ENCODE measurements at regions not wholly inside any gene's neighbourhood (a gene's known extent, or its start where the extent isn't known, plus 50 kb on each side); places are given as distances from the start of the nearest gene placed in this dataset.

DNA sequence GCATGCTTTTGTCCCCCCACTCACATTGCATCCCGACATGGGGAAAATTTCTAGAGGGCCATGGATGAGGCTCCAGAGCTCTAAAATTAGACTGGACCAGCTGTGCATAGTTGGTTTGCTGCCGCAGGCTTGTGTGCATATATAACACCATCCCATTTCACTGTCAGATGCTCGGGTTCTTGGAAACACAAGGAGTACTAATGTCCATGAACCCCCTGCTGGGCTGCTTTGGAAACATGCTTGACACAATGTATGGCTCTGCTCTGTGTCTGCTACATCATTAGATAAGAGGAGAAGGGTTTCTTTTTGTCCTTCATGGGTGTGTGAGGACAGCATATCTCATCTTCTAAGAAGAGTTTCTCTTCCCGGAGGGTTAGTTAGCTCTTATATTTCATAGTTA is 292.1 kb upstream of the RORB start:
- TF ChIP-seq, protein P1, sequence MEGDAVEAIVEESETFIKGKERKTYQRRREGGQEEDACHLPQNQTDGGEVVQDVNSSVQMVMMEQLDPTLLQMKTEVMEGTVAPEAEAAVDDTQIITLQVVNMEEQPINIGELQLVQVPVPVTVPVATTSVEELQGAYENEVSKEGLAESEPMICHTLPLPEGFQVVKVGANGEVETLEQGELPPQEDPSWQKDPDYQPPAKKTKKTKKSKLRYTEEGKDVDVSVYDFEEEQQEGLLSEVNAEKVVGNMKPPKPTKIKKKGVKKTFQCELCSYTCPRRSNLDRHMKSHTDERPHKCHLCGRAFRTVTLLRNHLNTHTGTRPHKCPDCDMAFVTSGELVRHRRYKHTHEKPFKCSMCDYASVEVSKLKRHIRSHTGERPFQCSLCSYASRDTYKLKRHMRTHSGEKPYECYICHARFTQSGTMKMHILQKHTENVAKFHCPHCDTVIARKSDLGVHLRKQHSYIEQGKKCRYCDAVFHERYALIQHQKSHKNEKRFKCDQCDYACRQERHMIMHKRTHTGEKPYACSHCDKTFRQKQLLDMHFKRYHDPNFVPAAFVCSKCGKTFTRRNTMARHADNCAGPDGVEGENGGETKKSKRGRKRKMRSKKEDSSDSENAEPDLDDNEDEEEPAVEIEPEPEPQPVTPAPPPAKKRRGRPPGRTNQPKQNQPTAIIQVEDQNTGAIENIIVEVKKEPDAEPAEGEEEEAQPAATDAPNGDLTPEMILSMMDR (IDR thresholded peaks at IDR 0.05), result no peak
- no peak for TF ChIP-seq POLR2AphosphoS5 (IDR thresholded peaks at IDR 0.05)
- TF ChIP-seq POLR2A (IDR thresholded peaks at IDR 0.05), result no peak
- no peak for TF ChIP-seq EP300 (IDR thresholded peaks at IDR 0.05)

All from upper lobe of left lung (tissue), 4 donors.